A549 (cell line): ENCODE measurements at regions not wholly inside any gene's neighbourhood (a gene's known extent, or its start where the extent isn't known, plus 50 kb on each side); places are given as distances from the start of the nearest gene placed in this dataset.

Experiments used
- CHD4 ChIP-seq: fragments of 200-600 bp; sonication (generic); IDR thresholded peaks from 2 replicates; pipeline ENCODE4 v1.6.1; 2016; ENCODE audit warnings: antibody characterized with exemption, mild to moderate bottlenecking, borderline replicate concordance
- JUN ChIP-seq, 2 experiments: fragments of >200 bp; sonication (Bioruptor Twin); formaldehyde crosslinking; IDR thresholded peaks; 2 replicates in 1 of 2; 3 replicates in 1 of 2; pipeline ENCODE4 v1.6.1; 2016 to 2017
- MYC ChIP-seq: IDR thresholded peaks from 2 replicates; pipeline ENCODE4 v1.6.1; 2012; ENCODE audit warnings: mild to moderate bottlenecking, inconsistent platforms, low read length, improper control_type of control experiment, borderline replicate concordance
- PHF8 ChIP-seq: fragments of 200-600 bp; sonication (generic); IDR thresholded peaks from 2 replicates; pipeline ENCODE4 v1.6.1; 2016; ENCODE audit warnings: low read depth, mild to moderate bottlenecking, antibody characterized with exemption, moderate library complexity, borderline replicate concordance
- POLR2A ChIP-seq: IDR thresholded peaks from 2 replicates; pipeline ENCODE4 v1.6.1; 2012; ENCODE audit warnings: mild to moderate bottlenecking, low read length
- RAD21 ChIP-seq, 2 experiments: fragments of >200 bp in 1 of 2; sonication (Bioruptor Twin) in 1 of 2; formaldehyde crosslinking in 1 of 2; IDR thresholded peaks in 1 of 2; conservative IDR thresholded peaks in 1 of 2; 2 replicates in 1 of 2; 3 replicates in 1 of 2; pipeline ENCODE4 v1.6.1; 2012 to 2018; ENCODE audit warnings: inconsistent platforms in 1 of 2
- RFX5 ChIP-seq: fragments of 450-650 bp; IDR thresholded peaks from 2 replicates; pipeline ENCODE4 v1.7.1; 2014; ENCODE audit warnings: antibody characterized with exemption, mild to moderate bottlenecking, moderate library complexity
- ZFP36 ChIP-seq: fragments of 450-650 bp; IDR thresholded peaks from 2 replicates; pipeline ENCODE4 v1.6.1; 2014; ENCODE audit warnings: borderline replicate concordance; ENCODE audit not compliant: partially characterized antibody
- TF ChIP-seq, protein P1 (sequence below): fragments of >200 bp; sonication (Bioruptor Twin); formaldehyde crosslinking; IDR thresholded peaks from 3 replicates; pipeline ENCODE4 v1.5.1; 2016
- TF ChIP-seq, protein P2 (sequence below): fragments of 200-600 bp; sonication (generic); IDR thresholded peaks from 2 replicates; pipeline ENCODE4 v1.6.1; 2016; ENCODE audit warnings: antibody characterized with exemption, mild to moderate bottlenecking, moderate library complexity

DNA sequence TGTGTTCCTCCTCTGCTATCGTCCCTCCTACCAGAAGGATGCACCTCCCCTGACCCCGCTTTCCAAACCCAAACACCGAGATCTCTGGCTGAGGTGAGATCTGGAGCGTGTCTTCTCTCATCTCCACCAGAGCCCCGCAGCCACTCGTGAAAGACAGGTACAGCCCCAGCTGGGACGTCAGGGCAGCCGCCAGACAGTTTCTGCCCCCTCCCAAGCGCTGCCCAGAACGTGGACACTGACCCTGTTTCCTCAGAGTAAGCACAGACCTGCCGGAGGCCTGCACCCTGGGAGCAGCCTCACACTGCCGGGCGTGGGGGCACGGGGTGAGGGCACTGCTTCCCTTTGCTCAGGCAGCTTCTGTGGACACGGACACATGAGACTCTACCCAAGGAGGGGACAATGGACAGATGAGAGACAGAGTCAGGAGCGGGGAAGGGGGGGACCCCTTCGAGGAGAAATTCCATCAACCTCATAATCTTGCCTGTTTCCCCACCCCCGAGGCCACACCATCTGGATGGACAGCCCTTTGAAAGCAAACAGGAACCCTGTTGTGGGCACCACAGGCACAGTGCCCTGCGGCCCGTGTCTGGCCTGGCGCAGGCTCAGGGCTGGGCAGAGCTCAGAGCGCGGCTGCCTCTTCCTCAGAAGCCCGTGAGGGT lies 210.6 kb downstream of the DLL1 start:
- TF ChIP-seq, protein P1, sequence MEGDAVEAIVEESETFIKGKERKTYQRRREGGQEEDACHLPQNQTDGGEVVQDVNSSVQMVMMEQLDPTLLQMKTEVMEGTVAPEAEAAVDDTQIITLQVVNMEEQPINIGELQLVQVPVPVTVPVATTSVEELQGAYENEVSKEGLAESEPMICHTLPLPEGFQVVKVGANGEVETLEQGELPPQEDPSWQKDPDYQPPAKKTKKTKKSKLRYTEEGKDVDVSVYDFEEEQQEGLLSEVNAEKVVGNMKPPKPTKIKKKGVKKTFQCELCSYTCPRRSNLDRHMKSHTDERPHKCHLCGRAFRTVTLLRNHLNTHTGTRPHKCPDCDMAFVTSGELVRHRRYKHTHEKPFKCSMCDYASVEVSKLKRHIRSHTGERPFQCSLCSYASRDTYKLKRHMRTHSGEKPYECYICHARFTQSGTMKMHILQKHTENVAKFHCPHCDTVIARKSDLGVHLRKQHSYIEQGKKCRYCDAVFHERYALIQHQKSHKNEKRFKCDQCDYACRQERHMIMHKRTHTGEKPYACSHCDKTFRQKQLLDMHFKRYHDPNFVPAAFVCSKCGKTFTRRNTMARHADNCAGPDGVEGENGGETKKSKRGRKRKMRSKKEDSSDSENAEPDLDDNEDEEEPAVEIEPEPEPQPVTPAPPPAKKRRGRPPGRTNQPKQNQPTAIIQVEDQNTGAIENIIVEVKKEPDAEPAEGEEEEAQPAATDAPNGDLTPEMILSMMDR, result no peak
- TF ChIP-seq RAD21 (conservative IDR thresholded peaks at IDR 0.05 in 1 of 2, IDR thresholded peaks at IDR 0.05 in 1 of 2), result no peak
- no peak for TF ChIP-seq PHF8
- TF ChIP-seq JUN (IDR thresholded peaks at IDR 0.05), result no peak
- TF ChIP-seq, protein P2, sequence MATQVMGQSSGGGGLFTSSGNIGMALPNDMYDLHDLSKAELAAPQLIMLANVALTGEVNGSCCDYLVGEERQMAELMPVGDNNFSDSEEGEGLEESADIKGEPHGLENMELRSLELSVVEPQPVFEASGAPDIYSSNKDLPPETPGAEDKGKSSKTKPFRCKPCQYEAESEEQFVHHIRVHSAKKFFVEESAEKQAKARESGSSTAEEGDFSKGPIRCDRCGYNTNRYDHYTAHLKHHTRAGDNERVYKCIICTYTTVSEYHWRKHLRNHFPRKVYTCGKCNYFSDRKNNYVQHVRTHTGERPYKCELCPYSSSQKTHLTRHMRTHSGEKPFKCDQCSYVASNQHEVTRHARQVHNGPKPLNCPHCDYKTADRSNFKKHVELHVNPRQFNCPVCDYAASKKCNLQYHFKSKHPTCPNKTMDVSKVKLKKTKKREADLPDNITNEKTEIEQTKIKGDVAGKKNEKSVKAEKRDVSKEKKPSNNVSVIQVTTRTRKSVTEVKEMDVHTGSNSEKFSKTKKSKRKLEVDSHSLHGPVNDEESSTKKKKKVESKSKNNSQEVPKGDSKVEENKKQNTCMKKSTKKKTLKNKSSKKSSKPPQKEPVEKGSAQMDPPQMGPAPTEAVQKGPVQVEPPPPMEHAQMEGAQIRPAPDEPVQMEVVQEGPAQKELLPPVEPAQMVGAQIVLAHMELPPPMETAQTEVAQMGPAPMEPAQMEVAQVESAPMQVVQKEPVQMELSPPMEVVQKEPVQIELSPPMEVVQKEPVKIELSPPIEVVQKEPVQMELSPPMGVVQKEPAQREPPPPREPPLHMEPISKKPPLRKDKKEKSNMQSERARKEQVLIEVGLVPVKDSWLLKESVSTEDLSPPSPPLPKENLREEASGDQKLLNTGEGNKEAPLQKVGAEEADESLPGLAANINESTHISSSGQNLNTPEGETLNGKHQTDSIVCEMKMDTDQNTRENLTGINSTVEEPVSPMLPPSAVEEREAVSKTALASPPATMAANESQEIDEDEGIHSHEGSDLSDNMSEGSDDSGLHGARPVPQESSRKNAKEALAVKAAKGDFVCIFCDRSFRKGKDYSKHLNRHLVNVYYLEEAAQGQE, result no peak
- TF ChIP-seq RFX5, result no peak
- TF ChIP-seq MYC, result no peak
- TF ChIP-seq ZFP36, result no peak
- no peak for TF ChIP-seq CHD4
- TF ChIP-seq POLR2A, result no peak
